ENCODE measurements at regions not wholly inside any gene's neighbourhood (a gene's known extent, or its start where the extent isn't known, plus 50 kb on each side); places are given as distances from the start of the nearest gene placed in this dataset.

DNA sequence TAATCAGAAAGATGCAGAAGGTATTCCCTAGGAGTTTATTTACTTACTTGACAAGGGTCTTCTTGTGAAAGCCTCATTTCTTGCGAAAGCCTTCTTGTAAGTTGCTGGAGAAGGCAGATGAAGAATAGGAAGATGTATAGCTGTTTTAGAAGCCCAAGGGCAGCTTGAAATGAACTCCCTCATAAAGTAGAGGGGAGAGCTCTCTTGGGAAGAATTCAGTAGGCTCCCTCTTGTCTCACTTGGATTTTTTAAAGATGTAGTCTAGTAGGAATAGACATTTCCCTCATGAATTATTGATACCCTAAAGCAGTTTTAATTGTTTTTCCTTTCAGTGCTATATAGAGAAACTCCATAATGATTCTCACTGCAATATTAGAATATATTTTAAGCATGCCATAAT is 639.2 kb upstream of the CXADR start:
- H3K36me3 Mint-ChIP-seq (ENCODE audit: low read depth), result no peaks in the 10 kb centered on the region

DNA sequence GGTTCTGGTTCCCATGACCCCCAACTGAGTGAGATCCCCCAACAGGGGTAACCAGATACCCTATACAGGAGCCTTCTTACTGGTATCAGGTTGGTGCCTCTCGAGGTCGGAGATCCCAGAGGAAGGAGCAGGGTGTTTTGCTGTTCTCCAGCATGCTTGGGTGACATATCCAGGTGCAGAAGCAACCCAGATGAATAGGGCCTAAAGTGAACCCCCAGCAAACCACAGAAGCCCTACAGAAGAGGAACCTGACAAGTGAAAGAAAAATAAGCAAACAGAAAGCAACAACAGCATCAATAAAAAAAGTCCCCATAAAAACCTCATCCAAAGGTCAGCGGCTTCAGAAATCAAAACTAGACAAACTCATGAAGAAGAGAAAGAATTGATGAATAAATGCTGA is 633.4 kb upstream of the CXADR start:
- Mint-ChIP-seq H3K36me3 (ENCODE audit: low read depth) (no peaks in the 10 kb centered on the region), H3K4me1 (ENCODE audit: low read depth) (no peaks in the 10 kb centered on the region), H3K27me3 (ENCODE audit: low read depth) (no peaks in the 10 kb centered on the region), H3K27ac (no peak overlapping the region), H3K4me3 (no peak overlapping the region), H3K9me3 (peaks cover 67% of the 10 kb centered on the region)
- DNase-seq (ENCODE audit: low spot score), result no peak

More for the DNA sequence above, 639.2 kb upstream of the CXADR start:
- no peak for DNase-seq (ENCODE audit: low spot score)
- Mint-ChIP-seq H3K27ac (no peak overlapping the region), H3K27me3 (ENCODE audit: low read depth) (no peaks in the 10 kb centered on the region), H3K4me1 (ENCODE audit: low read depth) (no peaks in the 10 kb centered on the region), H3K9me3 (peaks cover 38% of the 10 kb centered on the region), H3K4me3 (no peak overlapping the region)

DNA sequence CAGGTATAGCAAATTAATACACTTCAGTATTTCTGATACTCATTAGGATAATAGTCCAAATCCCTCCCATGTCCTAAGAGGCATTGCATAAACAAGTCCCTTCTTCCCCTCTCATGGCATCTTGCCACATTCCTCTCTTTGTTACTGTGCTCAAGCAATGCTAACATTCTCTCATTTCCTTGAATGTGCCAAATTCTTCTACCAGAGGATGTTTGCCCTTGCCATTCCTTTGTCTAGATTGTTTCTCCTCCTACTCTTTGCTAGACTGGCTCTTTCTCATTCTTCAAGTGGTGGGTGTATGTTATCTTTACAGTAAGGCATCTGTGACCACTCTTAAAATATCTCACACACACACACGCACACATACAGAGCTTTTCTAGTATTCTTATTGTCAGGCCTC is 621.0 kb upstream of the CXADR start:
- Mint-ChIP-seq H3K9me3 (peaks cover 32% of the 10 kb centered on the region), H3K27ac (no peak overlapping the region)

DNA sequence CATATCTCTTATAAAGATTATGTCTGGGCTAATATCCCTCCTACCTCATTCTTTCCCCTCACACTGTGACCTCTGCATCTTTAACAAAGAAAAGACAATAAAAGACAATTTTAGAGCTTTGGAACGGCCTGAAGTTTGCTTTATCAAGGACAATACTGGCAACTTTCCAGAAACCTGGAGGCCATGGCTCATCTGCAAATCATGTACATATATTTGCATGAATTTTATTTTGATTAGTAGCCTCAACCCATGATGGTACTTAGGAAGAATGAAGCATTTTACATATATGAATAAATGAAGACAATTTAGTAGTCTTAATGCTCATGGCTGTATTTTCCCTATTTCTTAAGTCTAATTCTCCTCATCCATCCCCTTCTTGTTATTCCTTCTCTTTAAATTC is 612.2 kb upstream of the CXADR start:
- H3K27ac Mint-ChIP-seq, result no peak overlapping the region

More for the DNA sequence above, 621.0 kb upstream of the CXADR start:
- Mint-ChIP-seq H3K4me3 (no peak overlapping the region), H3K27me3 (ENCODE audit: low read depth) (no peaks in the 10 kb centered on the region), H3K36me3 (ENCODE audit: low read depth) (no peaks in the 10 kb centered on the region), H3K4me1 (ENCODE audit: low read depth) (no peaks in the 10 kb centered on the region)
- DNase-seq (ENCODE audit: low spot score), result no peak

DNA sequence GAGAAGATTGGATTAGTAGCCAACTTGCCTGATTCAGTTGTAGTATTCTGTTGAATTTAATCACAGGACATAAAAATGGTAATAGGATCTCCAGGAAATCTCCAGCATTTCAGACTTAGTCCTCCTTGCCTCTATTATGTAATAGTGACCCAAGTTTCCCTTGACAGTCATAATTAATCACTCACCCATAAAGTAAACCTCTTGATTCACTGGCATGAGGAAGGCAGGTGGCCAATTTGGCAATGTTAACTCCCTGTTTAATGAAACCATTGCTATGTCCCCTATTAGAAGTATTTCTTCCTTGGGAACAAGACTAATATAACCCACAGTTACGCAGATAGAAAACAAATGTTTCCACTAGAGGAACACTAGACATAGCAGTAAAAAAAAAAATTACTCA is 604.8 kb upstream of the CXADR start:
- H3K4me1 Mint-ChIP-seq (ENCODE audit: low read depth), result no peaks in the 10 kb centered on the region
- H3K4me3 Mint-ChIP-seq, result no peak overlapping the region
- DNase-seq (ENCODE audit: low spot score), result no peak
- no peak overlapping the region for H3K27ac Mint-ChIP-seq
- H3K27me3 Mint-ChIP-seq (ENCODE audit: low read depth), result no peaks in the 10 kb centered on the region
- H3K36me3 Mint-ChIP-seq (ENCODE audit: low read depth), result no peaks in the 10 kb centered on the region
- peaks cover 67% of the 10 kb centered on the region for H3K9me3 Mint-ChIP-seq

More for the DNA sequence above, 612.2 kb upstream of the CXADR start:
- no peak for DNase-seq (ENCODE audit: low spot score)
- Mint-ChIP-seq H3K36me3 (ENCODE audit: low read depth) (no peaks in the 10 kb centered on the region), H3K27me3 (ENCODE audit: low read depth) (no peaks in the 10 kb centered on the region), H3K4me1 (ENCODE audit: low read depth) (no peaks in the 10 kb centered on the region), H3K4me3 (no peak overlapping the region), H3K9me3 (peaks cover 47% of the 10 kb centered on the region)

DNA sequence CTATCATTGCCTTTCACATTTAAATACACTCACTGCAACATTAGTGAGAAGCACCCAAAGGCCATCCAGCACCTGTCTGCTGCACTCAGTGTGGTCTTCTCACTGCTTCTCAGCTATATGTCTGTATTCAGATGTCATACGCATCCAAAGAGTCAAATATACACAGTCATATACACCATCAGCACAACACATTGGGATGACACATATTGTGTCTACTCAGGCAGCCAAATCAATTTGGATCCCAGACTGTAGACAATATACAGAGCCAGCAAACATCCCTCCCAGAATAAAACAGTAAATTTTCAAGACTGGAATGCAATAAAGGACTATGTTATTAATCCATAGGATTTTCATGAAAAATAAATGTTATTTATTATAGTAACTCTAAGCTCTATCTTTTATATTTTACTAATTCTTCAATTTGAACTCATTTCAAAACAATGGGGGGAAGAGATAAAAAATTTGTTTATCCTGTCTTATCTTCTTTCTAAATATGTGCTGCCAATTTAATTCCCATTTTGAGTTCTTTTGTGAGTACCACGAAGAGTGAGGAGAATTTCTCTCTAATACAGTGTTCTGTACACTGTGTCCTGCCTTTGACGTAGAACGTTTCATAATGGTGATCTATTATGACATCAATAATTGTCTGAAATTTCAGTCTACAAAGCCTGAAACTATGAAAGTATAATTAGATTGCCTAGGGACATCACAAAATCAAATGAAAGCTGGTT is 602.2 kb upstream of the CXADR start:
- no peak for DNase-seq (ENCODE audit: low spot score)
- H3K4me3 Mint-ChIP-seq, result no peak overlapping the region
- H3K36me3 Mint-ChIP-seq (ENCODE audit: low read depth), result no peaks in the 10 kb centered on the region
- H3K27ac Mint-ChIP-seq, result no peak overlapping the region
- H3K9me3 Mint-ChIP-seq, result peaks cover 64% of the 10 kb centered on the region
- no peaks in the 10 kb centered on the region for H3K27me3 Mint-ChIP-seq (ENCODE audit: low read depth)
- no peaks in the 10 kb centered on the region for H3K4me1 Mint-ChIP-seq (ENCODE audit: low read depth)

DNA sequence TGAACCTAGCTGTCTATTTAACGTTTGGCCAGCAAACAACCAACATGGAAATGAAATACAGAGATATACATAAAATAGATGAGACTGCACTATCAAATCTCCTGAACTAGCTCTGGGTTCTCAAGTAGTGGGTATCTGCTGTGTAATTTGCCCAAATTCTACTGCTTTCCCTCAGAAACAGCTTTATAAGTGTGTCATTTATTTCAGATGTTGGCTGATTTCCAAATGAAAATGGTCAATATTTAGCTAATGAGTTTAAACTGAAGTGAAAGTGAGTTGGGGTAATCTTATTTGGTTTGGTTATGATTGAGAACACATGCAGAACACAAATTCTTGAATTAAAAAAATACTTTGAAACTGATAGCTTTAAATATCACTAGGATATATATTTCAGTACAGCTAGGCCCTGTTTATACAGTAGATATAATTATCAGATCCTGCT is 601.7 kb upstream of the CXADR start:
- H3K4me3 Mint-ChIP-seq, result no peak overlapping the region
- H3K27me3 Mint-ChIP-seq (ENCODE audit: low read depth), result no peaks in the 10 kb centered on the region
- H3K4me1 Mint-ChIP-seq (ENCODE audit: low read depth), result no peaks in the 10 kb centered on the region
- H3K36me3 Mint-ChIP-seq (ENCODE audit: low read depth), result no peaks in the 10 kb centered on the region
- H3K9me3 Mint-ChIP-seq, result peaks cover 64% of the 10 kb centered on the region
- DNase-seq (ENCODE audit: low spot score), result no peak
- H3K27ac Mint-ChIP-seq, result no peak overlapping the region

DNA sequence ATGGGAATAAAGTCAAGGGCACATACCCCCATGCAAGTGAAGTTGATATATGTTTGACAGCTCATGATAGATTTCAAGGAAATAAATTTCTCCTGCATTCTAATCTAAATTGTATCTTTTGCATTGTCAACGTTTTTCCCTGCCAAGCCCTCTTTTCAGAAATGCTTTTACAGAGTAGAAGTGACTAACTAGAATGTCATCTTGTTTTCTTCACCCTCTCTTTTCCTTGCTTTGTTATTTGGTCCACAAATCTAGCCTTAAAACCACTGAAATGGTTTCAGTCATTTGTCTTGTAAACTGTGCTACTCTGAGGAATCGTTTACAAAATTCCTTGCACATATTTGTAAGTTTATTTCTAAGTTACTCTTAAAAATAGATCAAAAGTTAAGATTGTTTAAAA is 600.8 kb upstream of the CXADR start:
- H3K4me3 Mint-ChIP-seq, result no peak overlapping the region
- H3K36me3 Mint-ChIP-seq (ENCODE audit: low read depth), result no peaks in the 10 kb centered on the region
- H3K27ac Mint-ChIP-seq, result no peak overlapping the region
- H3K27me3 Mint-ChIP-seq (ENCODE audit: low read depth), result no peaks in the 10 kb centered on the region
- H3K4me1 Mint-ChIP-seq (ENCODE audit: low read depth), result no peaks in the 10 kb centered on the region
- H3K9me3 Mint-ChIP-seq, result peaks cover 60% of the 10 kb centered on the region
- no peak for DNase-seq (ENCODE audit: low spot score)

DNA sequence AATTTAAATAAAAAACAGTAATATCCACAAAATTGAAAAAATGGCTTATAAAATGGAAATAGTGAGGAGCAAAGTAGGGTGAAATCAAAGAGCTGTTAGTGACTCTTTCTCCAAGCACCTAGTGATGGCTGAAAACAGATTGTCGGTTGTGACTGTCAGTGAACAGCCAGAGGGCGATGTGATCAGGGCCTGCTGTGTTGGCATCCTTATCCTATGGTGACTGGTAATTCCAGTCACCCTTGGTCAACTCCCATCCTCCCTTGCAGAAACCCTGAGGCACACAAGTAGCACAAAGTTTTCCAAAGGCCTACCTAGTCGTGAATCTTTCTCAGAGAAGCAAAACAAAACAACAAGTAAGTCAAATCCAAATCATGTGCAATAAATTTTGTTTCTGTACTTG is 599.8 kb upstream of the CXADR start:
- H3K27ac Mint-ChIP-seq, result no peak overlapping the region
- H3K9me3 Mint-ChIP-seq, result peaks cover 55% of the 10 kb centered on the region
- DNase-seq (ENCODE audit: low spot score), result no peak

DNA sequence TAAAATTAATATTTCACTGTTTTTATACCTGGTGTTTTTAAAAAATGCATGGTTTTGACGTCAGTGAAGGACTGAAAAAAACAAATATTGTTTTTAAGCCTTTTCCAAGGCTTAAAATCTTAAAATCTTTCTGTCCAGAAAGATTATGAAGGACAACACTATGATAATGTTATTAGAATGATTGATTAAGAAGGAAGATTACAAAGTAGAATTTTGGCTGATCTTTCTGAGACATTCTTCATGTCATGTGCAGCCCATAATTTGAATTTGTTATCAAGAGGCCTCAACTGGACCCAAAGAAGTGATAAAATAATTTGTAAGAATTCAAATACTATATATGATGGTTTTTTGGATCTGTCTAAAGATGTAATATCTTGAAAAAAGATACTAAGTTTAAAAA is 584.4 kb upstream of the CXADR start:
- no peak overlapping the region for H3K4me3 Mint-ChIP-seq
- H3K9me3 Mint-ChIP-seq, result peaks cover 17% of the 10 kb centered on the region

More for the DNA sequence above, 599.8 kb upstream of the CXADR start:
- H3K4me1 Mint-ChIP-seq (ENCODE audit: low read depth), result no peaks in the 10 kb centered on the region
- H3K4me3 Mint-ChIP-seq, result no peak overlapping the region
- H3K27me3 Mint-ChIP-seq (ENCODE audit: low read depth), result no peaks in the 10 kb centered on the region
- H3K36me3 Mint-ChIP-seq (ENCODE audit: low read depth), result no peaks in the 10 kb centered on the region

DNA sequence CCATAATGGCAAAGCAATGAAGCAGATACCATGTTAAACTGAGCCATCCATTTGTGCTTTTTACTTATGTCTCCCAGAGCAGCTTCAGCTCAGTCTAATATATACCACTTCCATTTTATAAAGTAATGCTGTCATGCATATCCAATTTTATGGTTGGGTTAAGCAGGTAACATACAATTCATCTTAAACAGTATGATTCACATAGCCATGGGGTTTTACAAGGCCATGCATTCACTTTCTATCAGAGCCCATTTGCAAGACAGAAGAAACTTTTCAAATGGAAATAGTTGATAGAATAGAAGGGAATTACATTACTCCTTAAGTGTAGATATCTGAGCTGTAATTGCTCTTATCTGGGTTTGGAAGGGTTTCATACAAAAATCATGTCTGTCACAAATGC is 580.5 kb upstream of the CXADR start:
- Mint-ChIP-seq H3K9me3 (peaks cover 25% of the 10 kb centered on the region), H3K4me3 (no peak overlapping the region), H3K27ac (no peak overlapping the region), H3K4me1 (ENCODE audit: low read depth) (no peaks in the 10 kb centered on the region), H3K27me3 (ENCODE audit: low read depth) (no peaks in the 10 kb centered on the region), H3K36me3 (ENCODE audit: low read depth) (no peaks in the 10 kb centered on the region)
- DNase-seq (ENCODE audit: low spot score), result no peak

More for the DNA sequence above, 584.4 kb upstream of the CXADR start:
- H3K36me3 Mint-ChIP-seq (ENCODE audit: low read depth), result no peaks in the 10 kb centered on the region
- H3K27ac Mint-ChIP-seq, result no peak overlapping the region
- H3K4me1 Mint-ChIP-seq (ENCODE audit: low read depth), result no peaks in the 10 kb centered on the region
- H3K27me3 Mint-ChIP-seq (ENCODE audit: low read depth), result no peaks in the 10 kb centered on the region
- no peak for DNase-seq (ENCODE audit: low spot score)

DNA sequence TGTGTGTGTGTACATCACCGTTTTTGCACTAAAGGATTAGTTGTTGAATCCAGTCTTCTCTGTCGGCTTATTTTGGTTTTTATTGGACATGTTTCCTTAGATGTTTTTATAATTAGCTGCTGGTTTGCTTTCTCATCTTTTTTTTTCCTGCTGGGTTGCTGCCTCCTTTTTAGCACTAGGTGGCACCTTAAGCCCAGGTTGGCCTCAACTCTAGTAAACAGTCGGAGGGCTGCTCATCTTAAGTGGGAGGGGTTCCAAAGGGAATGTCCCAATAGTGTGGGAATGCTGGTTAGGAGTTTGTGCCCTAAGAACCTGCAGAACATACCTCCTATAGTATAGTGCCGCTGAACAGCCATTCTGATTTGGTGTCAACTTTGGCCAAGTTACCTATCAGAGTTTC is 570.1 kb upstream of the CXADR start:
- H3K4me1 Mint-ChIP-seq (ENCODE audit: low read depth), result no peaks in the 10 kb centered on the region
- no peaks in the 10 kb centered on the region for H3K36me3 Mint-ChIP-seq (ENCODE audit: low read depth)
- no peak overlapping the region for H3K27ac Mint-ChIP-seq
- H3K4me3 Mint-ChIP-seq, result no peak overlapping the region
- H3K9me3 Mint-ChIP-seq, result peaks cover 57% of the 10 kb centered on the region
- no peaks in the 10 kb centered on the region for H3K27me3 Mint-ChIP-seq (ENCODE audit: low read depth)
- no peak for DNase-seq (ENCODE audit: low spot score)

DNA sequence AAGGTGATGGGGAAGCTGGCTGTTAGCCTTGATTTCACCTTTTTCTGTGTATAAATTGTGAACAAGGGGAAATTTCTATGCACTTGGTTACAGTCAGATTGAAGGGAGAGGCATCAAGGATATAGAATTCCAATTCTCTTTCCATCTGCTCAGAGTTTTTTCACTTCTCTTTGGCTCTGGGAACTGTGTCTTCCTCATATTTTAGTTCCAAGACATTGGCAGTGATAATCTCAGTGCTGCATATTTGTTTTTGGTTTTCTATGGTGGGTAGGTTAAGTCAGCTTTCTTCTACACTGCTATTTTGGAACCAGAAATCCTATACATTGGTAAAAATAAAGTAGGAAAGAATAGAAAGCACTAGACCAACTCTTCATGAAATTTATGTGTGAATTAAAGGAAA is 569.6 kb upstream of the CXADR start:
- DNase-seq (ENCODE audit: low spot score), result no peak
- Mint-ChIP-seq H3K27me3 (ENCODE audit: low read depth) (no peaks in the 10 kb centered on the region), H3K9me3 (peaks cover 63% of the 10 kb centered on the region), H3K4me1 (ENCODE audit: low read depth) (no peaks in the 10 kb centered on the region), H3K36me3 (ENCODE audit: low read depth) (no peaks in the 10 kb centered on the region), H3K4me3 (no peak overlapping the region), H3K27ac (no peak overlapping the region)

DNA sequence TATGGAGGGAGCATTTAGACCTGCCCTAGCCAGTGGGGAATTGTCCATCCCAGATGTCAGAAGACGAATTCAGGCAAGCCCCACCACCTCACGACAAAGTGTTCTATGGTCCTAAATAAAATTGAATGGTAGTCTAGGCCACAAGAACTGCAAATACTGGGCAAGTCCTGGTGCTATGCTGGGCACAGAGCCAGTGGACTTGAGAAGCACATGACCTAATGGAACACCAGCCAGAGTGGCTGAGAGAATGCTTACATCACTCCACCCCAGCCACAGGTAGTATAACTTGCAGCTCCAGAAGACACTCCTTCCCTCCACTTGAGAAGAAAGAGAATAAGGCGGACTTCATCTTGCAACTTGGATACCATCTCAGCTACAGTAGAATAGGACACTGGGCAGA is 567.3 kb upstream of the CXADR start:
- Mint-ChIP-seq H3K4me3 (no peak overlapping the region), H3K36me3 (ENCODE audit: low read depth) (no peaks in the 10 kb centered on the region), H3K27me3 (ENCODE audit: low read depth) (no peaks in the 10 kb centered on the region), H3K27ac (no peak overlapping the region), H3K4me1 (ENCODE audit: low read depth) (no peaks in the 10 kb centered on the region), H3K9me3 (peaks cover 73% of the 10 kb centered on the region)
- no peak for DNase-seq (ENCODE audit: low spot score)

DNA sequence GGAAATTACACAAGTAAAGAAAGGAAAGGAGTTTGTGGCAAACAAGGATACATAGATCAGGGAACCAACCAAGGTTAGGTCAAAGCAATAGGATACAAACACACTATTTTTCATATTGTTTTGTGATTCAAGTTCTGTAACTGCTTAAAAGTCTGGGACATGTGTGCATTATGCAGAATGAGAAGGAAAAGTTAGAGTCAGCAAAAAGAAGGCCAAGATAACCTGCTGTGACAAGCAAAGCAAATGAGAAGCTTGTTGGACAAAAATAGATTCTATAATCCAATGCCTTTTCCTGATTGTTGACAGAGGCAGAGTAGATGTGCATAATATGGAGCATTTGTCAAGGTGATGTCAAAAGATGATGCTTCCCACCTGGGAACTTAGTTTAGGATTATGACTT is 556.0 kb upstream of the CXADR start:
- Mint-ChIP-seq H3K27ac (no peak overlapping the region), H3K4me1 (ENCODE audit: low read depth) (no peaks in the 10 kb centered on the region), H3K4me3 (no peak overlapping the region), H3K36me3 (ENCODE audit: low read depth) (no peaks in the 10 kb centered on the region), H3K27me3 (ENCODE audit: low read depth) (no peaks in the 10 kb centered on the region), H3K9me3 (peaks cover 50% of the 10 kb centered on the region)
- DNase-seq (ENCODE audit: low spot score), result no peak
